Activated CD8-positive, alpha-beta T cell treated with anti-CD3 and anti-CD28 coated beads for 36 hours (primary cell): ENCODE measurements at regions not wholly inside any gene's neighbourhood (a gene's known extent, or its start where the extent isn't known, plus 50 kb on each side); places are given as distances from the start of the nearest gene placed in this dataset.

Experiments used
- ATAC-seq: fragments of 200-7000 bp; cut with Tn5 transposase; one replicate; pipeline ENCODE4 v1.10.0; 2021; ENCODE audit warnings: mild to moderate bottlenecking, moderate library complexity
- CTCF ChIA-PET: fragments of 350-600 bp; sonication (Branson Sonifier 250); formaldehyde crosslinking; loops from one replicate; lab custom pipeline; 2021; ENCODE audit warnings: antibody characterized with exemption; lab: Charles Lee
- POLR2A ChIA-PET: fragments of 350-600 bp; sonication (Branson Sonifier 250); formaldehyde crosslinking; loops from one replicate; lab custom pipeline; 2021; ENCODE audit warnings: antibody characterized with exemption; lab: Charles Lee
- DNase-seq: peaks from one replicate; pipeline ENCODE4 v3.0.0-alpha.2; 2020
- H3K27ac Mint-ChIP-seq: one replicate; pipeline ENCODE4 v1.8.0; 2021; ENCODE audit warnings: mild to moderate bottlenecking, mixed read lengths
- H3K27me3 Mint-ChIP-seq: one replicate; pipeline ENCODE4 v1.8.0; 2021; ENCODE audit warnings: mixed read lengths
- H3K36me3 Mint-ChIP-seq: one replicate; pipeline ENCODE4 v1.8.0; 2021; ENCODE audit warnings: low read depth, mixed read lengths
- H3K4me1 Mint-ChIP-seq: one replicate; pipeline ENCODE4 v1.8.0; 2021; ENCODE audit warnings: low read depth, mixed read lengths
- H3K4me3 Mint-ChIP-seq: one replicate; pipeline ENCODE4 v1.8.0; 2021; ENCODE audit warnings: mild to moderate bottlenecking, moderate library complexity, mixed read lengths
- H3K9me3 Mint-ChIP-seq: one replicate; pipeline ENCODE4 v1.8.0; 2021; ENCODE audit warnings: mixed read lengths
- intact Hi-C: fragments of 100-400 bp; cut with micrococcal nuclease; formaldehyde crosslinking; loops from one replicate; pipeline ENCODE4 v1.10.0; 2022
- TF ChIP-seq, protein P1 (sequence below): fragments of 200-600 bp; IDR thresholded peaks from one replicate; pipeline ENCODE4 v1.8.0; 2022; ENCODE audit warnings: antibody characterized with exemption, mild to moderate bottlenecking

DNA sequence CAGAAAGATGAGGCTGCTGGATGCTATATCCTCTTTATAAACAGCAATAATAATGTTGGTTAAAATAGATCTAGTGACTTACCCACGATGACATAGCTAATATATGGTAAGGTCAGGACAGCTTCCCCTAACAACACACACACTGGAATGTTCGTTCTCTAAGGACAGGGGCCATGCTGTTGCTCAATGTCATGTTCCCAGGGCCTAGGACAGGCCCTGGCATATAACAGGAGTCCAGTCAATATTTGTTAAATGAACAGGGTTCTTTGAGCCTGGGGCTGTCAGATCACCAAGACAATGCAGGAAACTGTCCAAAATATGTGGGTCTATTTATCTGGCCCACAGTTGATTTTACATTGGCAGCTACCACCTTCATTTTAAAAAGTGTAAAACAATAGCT lies 207.1 kb upstream of the MEX3C start:
- ChIA-PET POLR2A (no interaction called here), CTCF (no interaction called here)
- TF ChIP-seq, protein P1, sequence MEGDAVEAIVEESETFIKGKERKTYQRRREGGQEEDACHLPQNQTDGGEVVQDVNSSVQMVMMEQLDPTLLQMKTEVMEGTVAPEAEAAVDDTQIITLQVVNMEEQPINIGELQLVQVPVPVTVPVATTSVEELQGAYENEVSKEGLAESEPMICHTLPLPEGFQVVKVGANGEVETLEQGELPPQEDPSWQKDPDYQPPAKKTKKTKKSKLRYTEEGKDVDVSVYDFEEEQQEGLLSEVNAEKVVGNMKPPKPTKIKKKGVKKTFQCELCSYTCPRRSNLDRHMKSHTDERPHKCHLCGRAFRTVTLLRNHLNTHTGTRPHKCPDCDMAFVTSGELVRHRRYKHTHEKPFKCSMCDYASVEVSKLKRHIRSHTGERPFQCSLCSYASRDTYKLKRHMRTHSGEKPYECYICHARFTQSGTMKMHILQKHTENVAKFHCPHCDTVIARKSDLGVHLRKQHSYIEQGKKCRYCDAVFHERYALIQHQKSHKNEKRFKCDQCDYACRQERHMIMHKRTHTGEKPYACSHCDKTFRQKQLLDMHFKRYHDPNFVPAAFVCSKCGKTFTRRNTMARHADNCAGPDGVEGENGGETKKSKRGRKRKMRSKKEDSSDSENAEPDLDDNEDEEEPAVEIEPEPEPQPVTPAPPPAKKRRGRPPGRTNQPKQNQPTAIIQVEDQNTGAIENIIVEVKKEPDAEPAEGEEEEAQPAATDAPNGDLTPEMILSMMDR: no peak
- Mint-ChIP-seq H3K27ac (no peak overlapping the region), H3K4me3 (no peak overlapping the region), H3K9me3 (no peaks in the 10 kb centered on the region), H3K4me1 (no peaks in the 10 kb centered on the region), H3K36me3 (no peaks in the 10 kb centered on the region), H3K27me3 (peaks cover 4% of the 10 kb centered on the region)
- DNase-seq: no peak
- ATAC-seq: no peak
- intact Hi-C loops: no loop called here

DNA sequence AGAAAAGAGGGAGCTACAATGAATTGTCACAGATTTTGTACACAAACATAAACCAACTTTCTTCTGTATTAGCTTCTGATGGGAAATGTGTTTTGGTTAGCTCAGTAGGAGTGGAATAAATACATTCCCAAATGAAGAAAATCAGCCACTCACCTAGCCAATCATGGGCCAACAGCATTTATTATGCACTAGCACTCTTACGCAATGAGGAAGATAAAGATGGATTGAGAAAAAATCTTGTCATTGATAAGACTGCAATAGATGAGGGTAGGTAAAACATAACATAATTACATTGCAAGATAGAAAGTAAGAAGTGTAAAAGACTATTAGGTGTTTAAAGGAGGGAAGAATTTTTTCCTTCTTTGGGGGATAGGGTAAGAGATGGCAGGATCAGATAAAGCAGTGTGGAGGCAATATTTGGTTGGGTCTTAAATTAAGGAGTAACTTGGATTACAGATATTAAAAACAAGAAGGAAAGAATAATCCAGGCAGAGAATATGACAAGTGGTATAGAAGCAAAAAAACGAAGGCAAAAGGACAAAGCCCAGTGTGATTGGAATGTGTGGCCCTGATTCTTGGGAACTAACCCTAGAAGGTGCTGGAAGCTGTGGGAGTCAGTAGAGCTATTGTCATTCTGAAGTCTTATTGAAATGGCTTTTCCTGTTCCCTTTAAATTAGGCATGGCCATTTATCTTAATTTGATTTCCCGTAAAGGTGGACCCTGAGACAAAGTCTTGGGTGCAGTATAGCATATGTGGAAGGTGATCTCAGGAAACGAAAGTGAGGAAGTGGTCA lies 208.4 kb upstream of the MEX3C start:
- ATAC-seq (no peak), DNase-seq (no peak)
- H3K27me3 Mint-ChIP-seq: peaks cover 6% of the 10 kb centered on the region
- ChIA-PET CTCF (interaction anchor here (1.0 kb wide), 1 partner anchor 295 kb away, joined by 3 read pairs; no protein-coding TSS in a partner anchor), POLR2A (no interaction called here)
- no peak overlapping the region for H3K4me3 Mint-ChIP-seq
- intact Hi-C loops: no loop called here
- no peaks in the 10 kb centered on the region for H3K4me1 Mint-ChIP-seq
- no peak overlapping the region for H3K27ac Mint-ChIP-seq
- H3K36me3 Mint-ChIP-seq: no peaks in the 10 kb centered on the region
- no peaks in the 10 kb centered on the region for H3K9me3 Mint-ChIP-seq
- TF ChIP-seq, protein P1: no peak

DNA sequence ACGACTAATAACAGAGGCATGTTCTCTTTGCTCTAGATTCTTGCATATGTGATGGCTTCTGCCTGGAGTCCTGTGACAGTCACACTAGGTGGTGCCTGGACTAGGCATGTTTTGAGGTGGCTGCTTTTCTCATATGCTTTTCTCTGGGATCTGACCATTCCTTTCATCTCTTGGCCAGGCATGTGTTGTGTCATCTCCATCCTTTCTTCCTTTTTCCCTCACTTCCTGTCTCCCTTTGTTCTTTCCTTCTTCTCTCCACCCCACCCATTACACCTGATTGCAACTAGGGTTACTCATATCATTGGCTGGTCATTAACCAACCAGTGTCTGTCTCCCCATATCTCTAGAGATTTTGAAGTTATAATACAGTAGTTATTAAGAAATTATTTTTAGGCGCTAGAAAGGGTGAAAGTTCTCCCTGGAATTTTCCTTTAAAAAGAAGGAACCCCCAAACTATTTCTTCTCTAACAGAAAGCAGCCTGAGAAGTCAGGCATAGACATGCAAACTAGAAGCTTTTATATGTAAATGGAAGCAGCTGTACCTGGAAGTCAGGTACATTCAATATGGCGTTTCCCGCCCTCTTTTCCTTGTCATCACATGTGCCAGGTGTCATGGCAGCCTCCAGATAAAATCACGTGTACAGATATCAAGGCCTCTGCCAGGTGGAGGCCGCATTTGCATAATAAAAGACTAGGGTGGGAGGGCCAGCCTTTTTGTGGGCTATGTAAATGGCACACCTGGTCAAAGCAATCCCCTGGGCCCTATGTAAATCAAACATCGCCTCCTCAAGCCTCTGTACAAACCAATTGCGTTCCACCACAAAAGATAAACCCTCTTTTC lies 220.4 kb upstream of the MEX3C start:
- Mint-ChIP-seq H3K36me3 (no peaks in the 10 kb centered on the region), H3K9me3 (no peaks in the 10 kb centered on the region), H3K4me1 (no peaks in the 10 kb centered on the region), H3K27ac (no peak overlapping the region), H3K27me3 (peaks cover 3% of the 10 kb centered on the region), H3K4me3 (no peak overlapping the region)
- TF ChIP-seq, protein P1: no peak
- DNase-seq: no peak
- CTCF ChIA-PET: no interaction called here
- POLR2A ChIA-PET: no interaction called here
- ATAC-seq: no peak
- intact Hi-C loops: no loop called here

DNA sequence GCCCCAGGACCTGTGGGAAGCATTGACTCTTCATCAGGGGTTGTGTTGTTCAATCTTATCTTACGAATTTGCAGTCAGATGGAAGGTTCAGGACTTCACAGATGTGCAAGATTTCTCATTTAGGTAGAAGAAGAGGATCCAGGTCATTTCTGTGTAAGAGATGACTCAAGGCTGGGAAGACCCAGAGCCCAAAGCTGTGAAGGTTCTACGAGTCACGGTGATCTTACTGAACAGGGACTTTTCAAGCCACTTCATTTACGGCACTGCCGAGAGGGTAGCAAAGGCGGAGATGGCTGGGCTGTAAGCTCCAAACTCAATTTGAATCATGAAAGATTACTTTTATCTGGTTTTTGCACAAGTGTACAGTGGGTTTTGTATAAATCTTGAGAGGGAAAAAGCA lies 228.0 kb upstream of the MEX3C start:
- Mint-ChIP-seq H3K27me3 (peaks cover 13% of the 10 kb centered on the region), H3K36me3 (no peaks in the 10 kb centered on the region), H3K4me3 (no peak overlapping the region), H3K4me1 (no peaks in the 10 kb centered on the region), H3K9me3 (no peaks in the 10 kb centered on the region), H3K27ac (no peak overlapping the region)
- POLR2A ChIA-PET: no interaction called here
- DNase-seq: peak; percentile 23
- intact Hi-C loops: no loop called here
- CTCF ChIA-PET: no interaction called here
- TF ChIP-seq, protein P1: no peak
- ATAC-seq: peak; percentile 42

DNA sequence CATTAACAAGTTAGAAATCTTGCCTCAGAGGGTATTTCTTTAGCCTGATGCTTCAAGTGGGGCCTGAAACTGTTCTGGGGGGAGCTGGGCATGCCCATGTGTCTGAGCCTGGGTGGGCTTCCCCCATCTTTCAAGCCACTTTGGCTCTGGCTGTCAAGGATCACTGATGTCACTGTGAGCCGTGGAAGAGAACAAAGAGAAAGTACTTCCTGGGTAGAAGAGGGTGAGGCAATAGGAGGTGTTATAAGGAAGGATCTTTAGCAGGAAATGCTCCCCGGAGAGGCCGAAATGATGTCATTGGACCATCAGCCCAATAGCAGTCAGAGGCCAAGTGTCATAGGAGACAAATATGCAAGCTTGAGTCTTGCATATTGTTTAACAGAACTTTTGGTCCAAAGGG lies 228.4 kb upstream of the MEX3C start:
- TF ChIP-seq, protein P1: no peak
- ATAC-seq (peak; percentile 24), DNase-seq (no peak)
- Mint-ChIP-seq H3K27ac (peak overlapping the region; percentile 58), H3K4me1 (no peaks in the 10 kb centered on the region), H3K27me3 (peaks cover 13% of the 10 kb centered on the region), H3K9me3 (no peaks in the 10 kb centered on the region), H3K36me3 (no peaks in the 10 kb centered on the region), H3K4me3 (no peak overlapping the region)
- ChIA-PET POLR2A (no interaction called here), CTCF (no interaction called here)
- intact Hi-C loops: no loop called here
